NCI-H524 treated with DMSO at 0.1 percent for 48 hours (cell line): ENCODE measurements at regions not wholly inside any gene's neighbourhood (a gene's known extent, or its start where the extent isn't known, plus 50 kb on each side); places are given as distances from the start of the nearest gene placed in this dataset.
"Not testable (repeated sequence)": the region's sequence is repeated elsewhere in the genome, so short reads cannot be mapped to it uniquely, and the experiment has no call there.

Experiments
- DNase-seq: peaks from one replicate; lab custom pipeline; 2025; lab: John Stamatoyannopoulos, UW

DNA sequence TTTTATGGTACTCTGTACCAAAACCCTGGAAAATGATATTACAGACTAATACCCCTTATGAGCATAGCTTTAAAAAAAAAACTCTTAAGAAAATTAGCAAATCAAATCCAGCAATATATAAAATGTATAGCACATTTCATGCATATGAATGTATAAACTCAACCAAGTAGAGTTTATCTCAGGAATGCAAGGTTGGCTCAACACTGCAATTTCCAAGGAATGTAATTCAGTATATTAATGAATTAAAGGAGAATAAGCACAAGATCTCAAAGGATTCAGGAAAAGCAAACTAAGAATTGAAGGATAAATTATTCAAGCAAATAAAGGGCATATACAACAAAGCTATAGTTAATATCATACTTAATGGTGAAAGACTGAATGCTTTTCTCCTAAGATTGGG is 61.9 kb upstream of the RPL38 start:
- DNase-seq = no peak

GRCh38 chr17:74143318-74143717 is 60.2 kb upstream of the RPL38 start:
- DNase-seq = not testable (repeated sequence)

- DNase-seq = no peak
These were observed 57.7 kb upstream of the RPL38 start for GRCh38 chr17:74145756-74146155.

DNA sequence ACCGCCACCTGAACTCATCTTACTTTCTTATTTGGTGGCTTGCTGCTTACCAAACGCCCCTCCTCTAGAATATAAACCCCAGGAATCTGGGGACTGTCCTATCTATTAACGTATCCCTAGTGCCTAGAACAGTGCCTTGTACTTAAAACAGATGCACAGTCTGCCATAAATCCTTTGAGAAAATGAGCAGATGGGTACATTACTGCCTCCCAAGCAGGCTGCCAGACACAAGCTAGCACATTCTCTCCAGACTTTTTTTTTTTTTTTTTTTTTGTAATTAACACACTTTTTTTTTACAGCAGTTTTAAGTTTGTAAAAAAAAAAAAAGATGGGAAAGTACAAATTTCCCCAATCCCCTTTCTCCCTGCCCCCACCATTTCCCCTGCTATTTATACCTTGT is 57.3 kb upstream of the RPL38 start:
- no peak for DNase-seq

DNA sequence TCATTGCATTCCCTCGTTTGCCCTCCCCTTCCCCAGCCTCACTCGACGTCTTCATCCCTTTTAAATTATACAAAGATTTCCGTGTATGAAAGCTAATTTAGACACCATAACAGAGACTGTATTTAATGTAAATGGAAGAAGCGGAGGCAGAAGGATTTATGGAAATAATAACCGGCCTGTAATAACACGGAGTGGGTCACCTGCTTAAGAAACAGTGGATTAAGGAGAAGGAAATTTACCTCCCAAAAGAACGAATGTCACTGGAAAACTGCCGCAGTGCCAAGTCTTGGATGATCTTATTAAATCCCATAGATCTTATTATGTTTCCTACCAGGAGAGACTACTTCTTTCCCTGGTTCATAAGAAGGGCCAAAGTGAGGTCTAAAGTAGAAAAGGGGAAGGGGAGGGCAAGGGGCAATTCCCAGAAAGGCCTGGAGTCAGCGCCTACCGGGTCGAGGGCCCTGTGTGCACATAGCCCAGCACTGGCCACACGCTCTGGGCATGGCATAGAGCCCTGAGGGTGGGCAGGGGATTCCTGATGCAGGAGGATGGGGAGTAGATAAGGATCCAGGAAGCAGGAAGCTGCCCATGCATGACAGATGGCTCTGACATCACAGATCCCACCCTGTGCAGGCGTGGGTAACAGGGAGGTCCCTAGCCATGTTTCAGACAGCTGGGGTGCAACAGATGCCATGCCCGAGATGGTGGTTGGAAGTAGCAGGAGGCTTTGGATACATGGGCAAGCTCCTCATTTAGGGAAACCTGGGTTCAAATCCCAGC is 56.2 kb upstream of the RPL38 start:
- peak; percentile 95 for DNase-seq

DNA sequence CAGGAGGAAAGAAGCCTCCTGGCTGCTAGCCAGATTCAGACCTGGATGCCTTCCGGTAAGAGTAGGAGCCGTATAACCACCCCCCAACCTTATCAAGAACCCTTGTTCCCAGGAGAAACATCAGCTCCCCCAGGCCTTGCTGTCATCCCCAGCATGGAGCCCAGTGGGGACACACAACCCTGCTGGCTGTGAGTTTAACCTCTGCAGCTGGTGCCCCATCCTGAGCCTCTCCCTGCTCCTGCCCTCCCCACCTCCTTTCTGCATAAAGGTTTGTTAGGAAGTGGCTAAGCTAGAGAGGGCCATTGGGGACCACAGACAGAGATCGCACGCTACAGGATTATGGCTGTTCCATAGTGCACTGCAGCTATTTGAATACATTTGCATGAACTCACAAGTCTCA is 55.5 kb upstream of the RPL38 start:
- DNase-seq = no peak

GRCh38 chr17:74148446-74148845 is 55.0 kb upstream of the RPL38 start:
- no peak for DNase-seq

GRCh38 chr17:74148901-74149596 is 54.4 kb upstream of the RPL38 start:
- no peak for DNase-seq

DNA sequence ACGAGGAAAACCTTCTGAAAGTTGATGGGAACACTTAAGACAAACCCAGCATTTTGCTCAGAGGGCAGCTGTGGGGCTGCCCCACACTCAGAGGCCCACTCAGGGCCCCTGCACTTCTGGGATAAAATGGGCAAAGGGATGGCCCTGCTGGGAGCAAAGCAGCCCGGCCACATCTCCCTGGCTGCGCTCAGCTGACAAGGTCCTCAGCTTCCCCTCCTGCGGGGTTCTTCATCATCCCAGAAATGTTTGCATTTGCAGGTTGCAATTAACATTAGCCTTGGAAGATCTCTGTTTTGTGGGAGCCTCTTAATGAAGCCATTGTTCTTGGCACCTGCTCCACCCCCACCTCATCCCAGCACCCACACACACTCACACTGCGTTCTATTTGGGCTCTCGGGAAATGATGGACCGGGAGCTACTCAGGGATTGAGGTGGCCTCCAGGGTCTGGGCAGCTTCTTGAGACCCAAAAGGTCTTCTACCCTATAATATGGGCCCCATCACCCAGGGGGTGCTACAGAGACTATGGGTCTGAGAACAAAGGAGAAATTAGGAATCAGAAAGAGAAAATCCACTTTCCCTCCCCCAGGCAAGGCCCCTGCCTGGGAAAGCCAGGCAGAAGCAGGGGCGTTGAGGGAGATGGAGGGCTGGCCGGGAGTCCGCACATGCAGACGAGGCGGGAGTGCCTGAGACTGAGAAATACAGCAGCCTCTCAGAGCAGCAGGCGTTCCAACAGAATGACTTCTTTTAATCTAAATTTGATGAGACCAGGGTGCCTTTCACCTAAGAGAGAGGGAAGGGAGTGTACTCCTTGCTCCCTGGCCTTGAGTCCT is 53.7 kb upstream of the RPL38 start:
- DNase-seq = no peak

- DNase-seq = no peak
These were observed 53.0 kb upstream of the RPL38 start for GRCh38 chr17:74150428-74151025.

GRCh38 chr17:74151551-74152315 is 51.7 kb upstream of the RPL38 start:
- no peak for DNase-seq

- no peak for DNase-seq
These were observed 50.7 kb upstream of the RPL38 start for GRCh38 chr17:74152591-74153455.

DNA sequence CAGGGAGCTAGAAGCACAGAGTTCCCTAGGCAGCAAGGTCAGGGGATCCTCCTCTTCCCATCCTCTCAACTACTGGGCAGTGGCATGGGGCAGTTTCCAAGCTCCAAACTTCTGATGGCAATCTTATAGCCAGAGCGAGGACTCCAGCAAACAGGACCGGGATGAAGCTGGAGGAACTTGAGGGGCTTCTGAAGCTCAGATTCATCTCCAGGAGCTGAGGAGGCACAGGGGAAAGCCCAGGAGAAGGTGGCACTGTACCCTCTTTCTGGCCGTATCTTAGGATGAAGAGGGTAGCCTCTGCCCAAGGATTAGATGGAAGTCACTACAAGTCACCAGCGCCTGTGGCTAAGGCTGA is 50.0 kb upstream of the RPL38 start:
- no peak for DNase-seq
